GM23248 (cell line): ENCODE measurements at regions not wholly inside any gene's neighbourhood (a gene's known extent, or its start where the extent isn't known, plus 50 kb on each side); places are given as distances from the start of the nearest gene placed in this dataset.

Experiments
- EZH2 ChIP-seq: fragments of 200-600 bp; sonication (generic); IDR thresholded peaks from 2 replicates; pipeline ENCODE4 v1.6.1; 2018; ENCODE audit warnings: antibody characterized with exemption, mild to moderate bottlenecking; ENCODE audit not compliant: insufficient read depth, poor library complexity, severe bottlenecking
- EZH2phosphoT487 ChIP-seq: fragments of 200-600 bp; sonication (generic); IDR thresholded peaks from 2 replicates; pipeline ENCODE4 v1.6.1; 2018; ENCODE audit warnings: antibody characterized with exemption, moderate library complexity, mild to moderate bottlenecking, low read depth; ENCODE audit not compliant: insufficient read depth

DNA sequence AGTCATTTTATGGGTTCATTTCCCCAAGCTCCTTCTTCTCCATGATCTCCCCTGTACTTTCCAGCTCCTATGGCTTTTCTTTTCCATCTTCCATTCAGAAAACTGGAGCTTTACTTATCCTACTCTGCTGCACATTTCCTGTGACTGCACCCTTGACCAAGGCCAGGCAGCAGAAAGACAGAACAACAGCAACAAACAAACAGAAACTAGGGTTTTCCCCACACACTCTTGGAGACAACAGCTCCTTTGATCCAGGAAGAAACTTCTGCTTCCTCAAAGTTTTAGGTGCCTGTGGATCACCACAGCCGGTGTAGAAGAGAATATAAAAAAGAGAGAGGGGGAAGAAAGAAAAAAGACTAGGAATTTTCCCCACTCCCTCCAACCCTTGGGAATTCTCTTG, 342.3 kb upstream of the CFAP20DC start:
- TF ChIP-seq EZH2 (no peak), EZH2phosphoT487 (no peak)
